ENCODE measurements at regions not wholly inside any gene's neighbourhood (a gene's known extent, or its start where the extent isn't known, plus 50 kb on each side); places are given as distances from the start of the nearest gene placed in this dataset.
A peak's percentile ranks its signal among the peaks of the same experiment; 100 is the strongest.

- TF ChIP-seq POLR2A (IDR thresholded peaks at IDR 0.05; ENCODE audit: low read length) (no peak), GATA1 (IDR thresholded peaks at IDR 0.05; ENCODE audit: low read depth, low read length) (no peak)
- DNase-seq = no peak
These were observed 172.3 kb upstream of the TBCA start for GRCh38 chr5:77948476-77948875.

- TF ChIP-seq POLR2A (IDR thresholded peaks at IDR 0.05; ENCODE audit: low read length) (no peak), GATA1 (IDR thresholded peaks at IDR 0.05; ENCODE audit: low read depth, low read length) (no peak)
- no peak for DNase-seq
These were observed 170.9 kb upstream of the TBCA start for GRCh38 chr5:77947041-77947428.

- no peak for DNase-seq
- TF ChIP-seq GATA1 (IDR thresholded peaks at IDR 0.05; ENCODE audit: low read depth, low read length) = no peak
- no peak for TF ChIP-seq POLR2A (IDR thresholded peaks at IDR 0.05; ENCODE audit: low read length)
These were observed 170.4 kb upstream of the TBCA start for GRCh38 chr5:77946381-77947040.

- no peak for DNase-seq
- no peak for TF ChIP-seq GATA1 (IDR thresholded peaks at IDR 0.05; ENCODE audit: low read depth, low read length)
- TF ChIP-seq POLR2A (IDR thresholded peaks at IDR 0.05; ENCODE audit: low read length) = no peak
These were observed 169.7 kb upstream of the TBCA start for GRCh38 chr5:77945874-77946273.

- TF ChIP-seq GATA1 (IDR thresholded peaks at IDR 0.05; ENCODE audit: low read depth, low read length) (no peak), POLR2A (IDR thresholded peaks at IDR 0.05; ENCODE audit: low read length) (no peak)
- DNase-seq = no peak
These were observed 168.7 kb upstream of the TBCA start for GRCh38 chr5:77944757-77945340.

- no peak for DNase-seq
- TF ChIP-seq GATA1 (IDR thresholded peaks at IDR 0.05; ENCODE audit: low read depth, low read length) = no peak
- TF ChIP-seq POLR2A (IDR thresholded peaks at IDR 0.05; ENCODE audit: low read length) = no peak
These were observed 167.7 kb upstream of the TBCA start for GRCh38 chr5:77943851-77944250.

- no peak for DNase-seq
- TF ChIP-seq GATA1 (IDR thresholded peaks at IDR 0.05; ENCODE audit: low read depth, low read length) (no peak), POLR2A (IDR thresholded peaks at IDR 0.05; ENCODE audit: low read length) (no peak)
These were observed 166.6 kb upstream of the TBCA start for GRCh38 chr5:77942578-77943239.

GRCh38 chr5:77937015-77937908 lies 161.1 kb upstream of the TBCA start:
- TF ChIP-seq POLR2A (IDR thresholded peaks at IDR 0.05; ENCODE audit: low read length) = no peak
- no peak for TF ChIP-seq GATA1 (IDR thresholded peaks at IDR 0.05; ENCODE audit: low read depth, low read length)
- peak; percentile 20 to 35 for DNase-seq

- TF ChIP-seq POLR2A (IDR thresholded peaks at IDR 0.05; ENCODE audit: low read length) = no peak
- no peak for TF ChIP-seq GATA1 (IDR thresholded peaks at IDR 0.05; ENCODE audit: low read depth, low read length)
- DNase-seq = no peak
These were observed 160.2 kb upstream of the TBCA start for GRCh38 chr5:77936365-77936693.

- no peak for TF ChIP-seq GATA1 (IDR thresholded peaks at IDR 0.05; ENCODE audit: low read depth, low read length)
- no peak for TF ChIP-seq POLR2A (IDR thresholded peaks at IDR 0.05; ENCODE audit: low read length)
These were observed 159.6 kb upstream of the TBCA start for GRCh38 chr5:77935506-77936364.

GRCh38 chr5:77928776-77929300 lies 152.7 kb upstream of the TBCA start:
- no peak for DNase-seq
- TF ChIP-seq GATA1 (IDR thresholded peaks at IDR 0.05; ENCODE audit: low read depth, low read length) (no peak), POLR2A (IDR thresholded peaks at IDR 0.05; ENCODE audit: low read length) (no peak)

More at GRCh38 chr5:77935506-77936364, 159.6 kb upstream of the TBCA start:
- peak; percentile 34 to 55 for DNase-seq

- TF ChIP-seq GATA1 (IDR thresholded peaks at IDR 0.05; ENCODE audit: low read depth, low read length) = no peak
- TF ChIP-seq POLR2A (IDR thresholded peaks at IDR 0.05; ENCODE audit: low read length) = no peak
- DNase-seq = no peak
These were observed 150.2 kb upstream of the TBCA start for GRCh38 chr5:77926337-77926736.

GRCh38 chr5:77925503-77925902 lies 149.4 kb upstream of the TBCA start:
- DNase-seq = no peak
- TF ChIP-seq POLR2A (IDR thresholded peaks at IDR 0.05; ENCODE audit: low read length) = no peak
- no peak for TF ChIP-seq GATA1 (IDR thresholded peaks at IDR 0.05; ENCODE audit: low read depth, low read length)

All from erythroblast (primary cell).